Progenitor cell of endocrine pancreas (in vitro differentiated cells): ENCODE measurements at regions not wholly inside any gene's neighbourhood (a gene's known extent, or its start where the extent isn't known, plus 50 kb on each side); places are given as distances from the start of the nearest gene placed in this dataset.

Source experiments
- DNase-seq: peaks from one replicate; pipeline ENCODE4 v3.0.0; 2021; ENCODE audit warnings: low spot score; ENCODE audit not compliant: unreplicated experiment
- H3K27ac Mint-ChIP-seq: 2 replicates; pipeline ENCODE4 v1.8.0; 2021; ENCODE audit warnings: mild to moderate bottlenecking, moderate library complexity, mixed read lengths
- H3K27me3 Mint-ChIP-seq: 2 replicates; pipeline ENCODE4 v1.8.0; 2021; ENCODE audit warnings: mixed read lengths
- H3K36me3 Mint-ChIP-seq: 2 replicates; pipeline ENCODE4 v1.8.0; 2022; ENCODE audit warnings: mixed read lengths; ENCODE audit not compliant: insufficient read depth
- H3K4me1 Mint-ChIP-seq: 2 replicates; pipeline ENCODE4 v1.8.0; 2021; ENCODE audit warnings: low read depth, mixed read lengths
- H3K4me3 Mint-ChIP-seq: 2 replicates; pipeline ENCODE4 v1.8.0; 2021; ENCODE audit warnings: low read depth, mild to moderate bottlenecking, moderate library complexity, mixed read lengths
- H3K9me3 Mint-ChIP-seq: 2 replicates; pipeline ENCODE4 v1.8.0; 2021; ENCODE audit warnings: low read depth, mixed read lengths
- TF ChIP-seq, protein P1 (sequence below): fragments of 200-600 bp; sonication (generic); IDR thresholded peaks from one replicate; pipeline ENCODE4 v1.5.0; 2021; ENCODE audit warnings: antibody characterized with exemption, mild to moderate bottlenecking; ENCODE audit not compliant: unreplicated experiment

GRCh38 chr20:16922834-16923233 lies 174.7 kb downstream of the OTOR start:
- no peak overlapping the region for H3K27ac Mint-ChIP-seq
- H3K4me1 Mint-ChIP-seq: no peaks in the 10 kb centered on the region
- peaks cover 4% of the 10 kb centered on the region for H3K27me3 Mint-ChIP-seq
- DNase-seq: no peak
- TF ChIP-seq, protein P1, sequence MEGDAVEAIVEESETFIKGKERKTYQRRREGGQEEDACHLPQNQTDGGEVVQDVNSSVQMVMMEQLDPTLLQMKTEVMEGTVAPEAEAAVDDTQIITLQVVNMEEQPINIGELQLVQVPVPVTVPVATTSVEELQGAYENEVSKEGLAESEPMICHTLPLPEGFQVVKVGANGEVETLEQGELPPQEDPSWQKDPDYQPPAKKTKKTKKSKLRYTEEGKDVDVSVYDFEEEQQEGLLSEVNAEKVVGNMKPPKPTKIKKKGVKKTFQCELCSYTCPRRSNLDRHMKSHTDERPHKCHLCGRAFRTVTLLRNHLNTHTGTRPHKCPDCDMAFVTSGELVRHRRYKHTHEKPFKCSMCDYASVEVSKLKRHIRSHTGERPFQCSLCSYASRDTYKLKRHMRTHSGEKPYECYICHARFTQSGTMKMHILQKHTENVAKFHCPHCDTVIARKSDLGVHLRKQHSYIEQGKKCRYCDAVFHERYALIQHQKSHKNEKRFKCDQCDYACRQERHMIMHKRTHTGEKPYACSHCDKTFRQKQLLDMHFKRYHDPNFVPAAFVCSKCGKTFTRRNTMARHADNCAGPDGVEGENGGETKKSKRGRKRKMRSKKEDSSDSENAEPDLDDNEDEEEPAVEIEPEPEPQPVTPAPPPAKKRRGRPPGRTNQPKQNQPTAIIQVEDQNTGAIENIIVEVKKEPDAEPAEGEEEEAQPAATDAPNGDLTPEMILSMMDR: no peak
- no peaks in the 10 kb centered on the region for H3K9me3 Mint-ChIP-seq
- no peak overlapping the region for H3K4me3 Mint-ChIP-seq
- H3K36me3 Mint-ChIP-seq: no peaks in the 10 kb centered on the region

- Mint-ChIP-seq H3K4me1 (no peaks in the 10 kb centered on the region), H3K27ac (no peak overlapping the region), H3K36me3 (no peaks in the 10 kb centered on the region), H3K4me3 (no peak overlapping the region), H3K27me3 (peaks cover 12% of the 10 kb centered on the region), H3K9me3 (no peaks in the 10 kb centered on the region)
- DNase-seq: no peak
- TF ChIP-seq, protein P1: no peak
Observed at GRCh38 chr20:16926626-16927430, 178.7 kb downstream of the OTOR start.

- TF ChIP-seq, protein P1: no peak
- Mint-ChIP-seq H3K4me1 (peaks cover 7% of the 10 kb centered on the region), H3K27ac (no peak overlapping the region), H3K27me3 (peaks cover 17% of the 10 kb centered on the region), H3K4me3 (no peak overlapping the region), H3K36me3 (no peaks in the 10 kb centered on the region), H3K9me3 (peaks cover 4% of the 10 kb centered on the region)
- no peak for DNase-seq
Observed at GRCh38 chr20:16929756-16930155, 181.6 kb downstream of the OTOR start.

GRCh38 chr20:16930656-16931055 lies 182.5 kb downstream of the OTOR start:
- H3K27ac Mint-ChIP-seq: no peak overlapping the region
- TF ChIP-seq, protein P1: no peak
- H3K36me3 Mint-ChIP-seq: no peaks in the 10 kb centered on the region
- peaks cover 7% of the 10 kb centered on the region for H3K4me1 Mint-ChIP-seq
- DNase-seq: no peak
- H3K27me3 Mint-ChIP-seq: peaks cover 15% of the 10 kb centered on the region
- no peak overlapping the region for H3K4me3 Mint-ChIP-seq
- H3K9me3 Mint-ChIP-seq: peaks cover 6% of the 10 kb centered on the region

DNA sequence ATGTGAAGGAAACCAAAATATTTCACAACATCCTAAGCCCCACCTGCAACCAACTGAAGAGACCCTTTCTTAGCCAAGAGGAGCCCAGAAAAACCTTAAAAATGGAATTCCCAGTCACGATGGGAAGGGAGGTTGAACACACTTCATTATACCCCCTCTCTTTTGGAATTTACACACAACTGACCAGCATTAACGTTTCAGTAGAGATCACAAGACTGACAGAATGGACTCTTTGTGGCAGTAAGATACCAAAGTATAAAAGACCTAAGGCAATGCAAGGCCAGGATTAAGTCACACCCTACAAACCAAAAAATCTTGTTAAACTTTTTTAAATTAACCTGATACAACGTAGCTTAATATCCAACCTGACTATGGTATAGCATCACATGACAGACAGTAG lies 190.9 kb downstream of the OTOR start:
- no peak overlapping the region for H3K27ac Mint-ChIP-seq
- H3K27me3 Mint-ChIP-seq: peaks cover 11% of the 10 kb centered on the region
- no peak overlapping the region for H3K4me3 Mint-ChIP-seq
- no peaks in the 10 kb centered on the region for H3K36me3 Mint-ChIP-seq
- DNase-seq: no peak
- TF ChIP-seq, protein P1: no peak
- H3K9me3 Mint-ChIP-seq: peaks cover 7% of the 10 kb centered on the region
- H3K4me1 Mint-ChIP-seq: peaks cover 3% of the 10 kb centered on the region
